Heart left ventricle (tissue), 16 donors: ENCODE measurements at regions not wholly inside any gene's neighbourhood (a gene's known extent, or its start where the extent isn't known, plus 50 kb on each side); places are given as distances from the start of the nearest gene placed in this dataset.

Experiments
- ATAC-seq, 4 donors: fragments of 200-7000 bp; cut with Tn5 transposase; one replicate each; pipeline ENCODE4 v1.9.1; 2020 to 2022; ENCODE audit warnings: moderate library complexity in 4 of 4, mild to moderate bottlenecking in 3 of 4, moderate number of reproducible peaks in 1 of 4
- DNase-seq, 5 donors: peaks; one replicate each; pipeline ENCODE4 v3.0.0-alpha.2; 2020
- H3K27ac ChIP-seq, 12 donors: fragments of 200-600 bp; sonication (generic) in 4 of 12; one replicate each; pipeline versions ENCODE4 v1.5.0 to v1.8.0; 2016 to 2022; ENCODE audit warnings: mild to moderate bottlenecking in 2 of 12
- H3K27me3 ChIP-seq, 9 donors: fragments of 200-600 bp; sonication (generic) in 2 of 9; one replicate each; pipeline versions ENCODE4 v1.5.1 to v1.8.0; 2016 to 2022; ENCODE audit warnings: mild to moderate bottlenecking in 3 of 9
- H3K36me3 ChIP-seq, 9 donors: fragments of 200-600 bp; sonication (generic) in 2 of 9; one replicate each; pipeline versions ENCODE4 v1.5.0 to v1.8.0; 2018 to 2022; ENCODE audit warnings: mild to moderate bottlenecking in 2 of 9
- H3K4me1 ChIP-seq, 12 donors: fragments of 200-600 bp; sonication (generic) in 4 of 12; one replicate each; pipeline versions ENCODE4 v1.5.0 to v1.8.0; 2016 to 2022; ENCODE audit warnings: mild to moderate bottlenecking in 3 of 12
- H3K4me3 ChIP-seq, 12 donors: fragments of 200-600 bp; sonication (generic) in 4 of 12; one replicate each; pipeline versions ENCODE4 v1.5.0 to v1.8.0; 2017 to 2022; ENCODE audit warnings: mild to moderate bottlenecking in 9 of 12, moderate library complexity in 4 of 12
- H3K9me3 ChIP-seq, 12 donors: fragments of 200-600 bp; sonication (generic) in 4 of 12; one replicate each; pipeline versions ENCODE4 v1.5.0 to v1.8.0; 2016 to 2022; ENCODE audit warnings: mild to moderate bottlenecking in 1 of 12
- POLR2A ChIP-seq, 2 donors: fragments of 450-650 bp; IDR thresholded peaks; one replicate each; pipeline ENCODE4 v1.6.1; 2017; ENCODE audit warnings: antibody characterized with exemption in 2 of 2, mild to moderate bottlenecking in 2 of 2, moderate library complexity in 2 of 2
- WGBS, 4 donors: extraction: QIAGEN DNeasy Blood & Tissue Kit in 2 of 4; methylation state at CpG; one replicate each; pipeline versions ENCODE4 v1.1.5 to v1.1.7; 2013 to 2018; 5-methylcytosine and 5-hydroxymethylcytosine counted together
- intact Hi-C, 10 donors: fragments of 100-400 bp; cut with DNase I; formaldehyde crosslinking; loops; one replicate each; pipeline versions ENCODE4 v1.11.1 to v1.14.2; 2022
- TF ChIP-seq, protein P1 (sequence below), 12 donors: fragments of 200-600 bp; sonication (generic) in 4 of 12; IDR thresholded peaks; one replicate each; pipeline versions ENCODE4 v1.5.0 to v1.8.0; 2018 to 2022; ENCODE audit warnings: antibody characterized with exemption in 12 of 12, mild to moderate bottlenecking in 5 of 12
- donor health status: ischemic (EF 13 %, LVEDD 7.1; RV severe dilation, severe dysfunction).
- donor health status: healthy with polysubstance abuse.
- donor health status: DM: no; HTN: yes; CAD: no.
- donor health status: DM: no; HTN: no; CAD: no.
- donor health status: ischemic (EF 25% LVEDD 6.9; RV normal size, moderate dysfunction).
- donor health status: ischemic (EF 25% LVEDD 5.7; RV mildly dilated, moderate dysfunction).
- donor health status: healthy.
- donor health status: DM: yes; HTN: yes; CAD: no.
- donor health status: ischemic (EF 35%, LVEDD 5.7; RV mildly dilated, moderate dysfunction).
- donor health status: nonischemic (EF 11% LVEDD 7.7; RV severe dilation, severe dysfunction).
- donor health status: DM: yes; HTN: yes; CAD: no.
- donor health status: PGD.
- donor health status: ischemic (EF 29% LVEDD 5.4; RV normal size, mild dysfunction).
- donor health status: nonischemic (EF 23%, LVEDD 6.1; RV moderate dilation, normal function).

DNA sequence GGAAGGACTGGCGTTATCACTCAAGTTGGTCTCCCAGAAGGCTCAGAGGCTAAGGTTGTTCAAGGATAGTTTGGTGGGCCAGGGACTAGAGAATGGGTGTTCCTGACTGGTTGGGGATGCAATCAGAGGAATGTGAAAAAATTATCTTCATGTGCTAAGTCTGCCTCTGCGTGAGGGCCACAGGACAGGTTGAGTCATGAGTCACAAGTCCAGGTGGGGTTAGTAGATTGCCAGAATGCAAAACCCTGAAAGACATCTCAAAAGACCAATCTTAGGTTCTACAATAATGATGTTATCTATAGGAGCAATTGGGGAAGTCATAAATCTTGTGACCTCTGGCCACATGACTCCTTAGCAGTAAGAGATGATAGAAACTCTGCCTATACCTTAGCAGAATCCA, 220.1 kb upstream of the EEA1 start:
- H3K27me3 ChIP-seq: no peaks in the 10 kb centered on the region
- DNase-seq: no peak
- intact Hi-C loops: no loop called here
- 96 to 99% (median 98%) methylated on average over 2 of the region's 2 CpGs for WGBS, 4 donors
- no peak for ATAC-seq
- TF ChIP-seq, protein P1, sequence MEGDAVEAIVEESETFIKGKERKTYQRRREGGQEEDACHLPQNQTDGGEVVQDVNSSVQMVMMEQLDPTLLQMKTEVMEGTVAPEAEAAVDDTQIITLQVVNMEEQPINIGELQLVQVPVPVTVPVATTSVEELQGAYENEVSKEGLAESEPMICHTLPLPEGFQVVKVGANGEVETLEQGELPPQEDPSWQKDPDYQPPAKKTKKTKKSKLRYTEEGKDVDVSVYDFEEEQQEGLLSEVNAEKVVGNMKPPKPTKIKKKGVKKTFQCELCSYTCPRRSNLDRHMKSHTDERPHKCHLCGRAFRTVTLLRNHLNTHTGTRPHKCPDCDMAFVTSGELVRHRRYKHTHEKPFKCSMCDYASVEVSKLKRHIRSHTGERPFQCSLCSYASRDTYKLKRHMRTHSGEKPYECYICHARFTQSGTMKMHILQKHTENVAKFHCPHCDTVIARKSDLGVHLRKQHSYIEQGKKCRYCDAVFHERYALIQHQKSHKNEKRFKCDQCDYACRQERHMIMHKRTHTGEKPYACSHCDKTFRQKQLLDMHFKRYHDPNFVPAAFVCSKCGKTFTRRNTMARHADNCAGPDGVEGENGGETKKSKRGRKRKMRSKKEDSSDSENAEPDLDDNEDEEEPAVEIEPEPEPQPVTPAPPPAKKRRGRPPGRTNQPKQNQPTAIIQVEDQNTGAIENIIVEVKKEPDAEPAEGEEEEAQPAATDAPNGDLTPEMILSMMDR (IDR thresholded peaks at IDR 0.05): no peak
- H3K27ac ChIP-seq: no peak overlapping the region
- no peaks in the 10 kb centered on the region for H3K36me3 ChIP-seq
- no peak overlapping the region for H3K4me3 ChIP-seq
- H3K9me3 ChIP-seq: no peaks in the 10 kb centered on the region
- no peaks in the 10 kb centered on the region for H3K4me1 ChIP-seq

DNA sequence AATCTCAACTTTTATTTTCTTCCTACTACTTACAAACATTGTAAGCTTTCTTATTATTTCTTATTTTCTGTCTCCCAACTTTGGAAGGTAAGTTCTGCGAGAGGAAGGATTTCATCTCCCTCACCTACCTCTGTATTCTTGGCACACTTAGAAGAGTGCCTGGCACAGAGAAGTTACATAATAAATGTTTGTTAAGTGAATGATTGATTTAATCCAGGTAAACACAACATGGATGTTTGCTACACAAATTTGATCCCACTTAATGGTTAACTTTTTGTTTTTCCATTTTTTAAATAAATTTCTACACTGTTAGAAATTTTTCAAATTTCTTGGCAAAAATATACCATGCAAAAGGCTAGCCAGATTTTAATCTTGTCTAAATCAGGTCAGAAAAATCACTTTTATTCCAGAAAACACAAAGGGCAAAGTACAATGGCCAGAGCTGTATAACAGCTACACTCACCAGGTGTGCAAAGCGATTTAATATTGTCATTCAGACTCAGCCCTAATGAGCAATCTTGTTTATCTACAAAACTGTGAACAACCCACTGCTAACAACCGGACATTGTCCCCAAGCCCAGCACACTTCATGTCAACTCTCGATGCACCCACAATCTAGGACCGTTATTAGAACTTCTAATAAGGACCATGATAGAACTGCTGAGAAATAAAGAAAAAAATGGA, 222.1 kb upstream of the EEA1 start:
- H3K27ac ChIP-seq: no peak overlapping the region
- no peaks in the 10 kb centered on the region for H3K9me3 ChIP-seq
- H3K4me1 ChIP-seq: peaks cover 0 to 5% (median 0%) of the 10 kb centered on the region in 12 donors
- no peak for DNase-seq
- H3K27me3 ChIP-seq: no peaks in the 10 kb centered on the region
- intact Hi-C loops: no loop called here
- WGBS, 4 donors: 88 to 94% (median 91%) methylated on average over 5 of the region's 5 CpGs
- no peak for TF ChIP-seq POLR2A (IDR thresholded peaks at IDR 0.05)
- TF ChIP-seq, protein P1 (IDR thresholded peaks at IDR 0.05): no peak
- no peak for ATAC-seq
- no peak overlapping the region for H3K4me3 ChIP-seq
- no peaks in the 10 kb centered on the region for H3K36me3 ChIP-seq

DNA sequence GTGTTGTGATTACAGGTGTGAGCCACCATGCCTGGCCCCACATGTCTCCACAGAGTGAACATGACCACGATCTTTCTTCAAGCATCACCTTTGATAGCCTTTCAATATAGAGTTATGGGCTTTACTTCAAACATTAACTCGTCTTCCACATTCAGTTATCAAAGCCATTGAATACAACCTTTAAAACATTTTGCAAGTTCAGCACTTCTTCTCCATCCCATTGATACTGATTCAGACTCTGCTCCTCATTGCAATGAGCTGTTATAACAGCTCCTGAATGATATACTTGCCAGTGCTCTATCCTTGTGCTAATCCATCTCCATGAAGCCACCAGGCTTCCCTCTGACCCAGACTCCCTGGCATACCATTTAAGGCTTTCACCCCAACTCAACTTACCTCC, 223.5 kb upstream of the EEA1 start:
- H3K36me3 ChIP-seq: no peaks in the 10 kb centered on the region
- ATAC-seq: no peak
- no peaks in the 10 kb centered on the region for H3K27me3 ChIP-seq
- H3K27ac ChIP-seq: no peak overlapping the region
- H3K4me3 ChIP-seq: no peak overlapping the region
- WGBS, 4 donors: 91 to 99% (median 93%) methylated on average over 2 of the region's 2 CpGs
- TF ChIP-seq, protein P1 (IDR thresholded peaks at IDR 0.05): no peak
- no peak for TF ChIP-seq POLR2A (IDR thresholded peaks at IDR 0.05)
- intact Hi-C loops: no loop called here
- H3K4me1 ChIP-seq: peaks cover 0 to 7% (median 0%) of the 10 kb centered on the region in 12 donors
- no peaks in the 10 kb centered on the region for H3K9me3 ChIP-seq
- no peak for DNase-seq

DNA sequence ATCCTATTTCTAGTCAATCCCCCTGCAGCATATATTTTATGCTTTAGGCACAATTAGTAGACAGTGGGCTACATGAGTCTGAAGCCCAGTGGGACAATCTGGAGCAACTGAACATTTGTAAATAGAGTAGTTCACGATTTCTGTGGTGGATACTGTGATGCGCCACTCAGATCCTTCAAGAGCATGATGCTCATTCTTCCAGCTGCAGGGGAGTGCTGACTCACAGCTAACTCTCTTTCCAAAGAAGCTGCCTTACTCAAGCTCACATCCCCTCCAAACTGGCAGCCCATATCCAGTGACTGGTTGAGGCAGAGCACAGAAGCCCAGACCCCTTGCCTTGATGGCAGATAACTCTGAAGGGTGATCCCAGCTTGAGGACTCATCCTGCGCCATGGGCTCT, 224.2 kb upstream of the EEA1 start:
- H3K9me3 ChIP-seq: peaks cover 0 to 5% (median 0%) of the 10 kb centered on the region in 12 donors
- H3K27ac ChIP-seq: no peak overlapping the region
- TF ChIP-seq, protein P1 (IDR thresholded peaks at IDR 0.05): no peak
- TF ChIP-seq POLR2A (IDR thresholded peaks at IDR 0.05): no peak
- no peak for ATAC-seq
- no peak overlapping the region for H3K4me3 ChIP-seq
- H3K27me3 ChIP-seq: no peaks in the 10 kb centered on the region
- WGBS, 4 donors: 88 to 96% (median 94%) methylated on average over 3 of the region's 3 CpGs
- H3K4me1 ChIP-seq: peaks cover 0 to 7% (median 0%) of the 10 kb centered on the region in 12 donors
- intact Hi-C loops: no loop called here
- DNase-seq: no peak
- no peaks in the 10 kb centered on the region for H3K36me3 ChIP-seq
